ENCODE measurements at regions not wholly inside any gene's neighbourhood (a gene's known extent, or its start where the extent isn't known, plus 50 kb on each side); places are given as distances from the start of the nearest gene placed in this dataset.

GRCh38 chr9:117815315-117815714 lies 111.1 kb downstream of the TLR4 start:
- no peak for TF ChIP-seq CTCF (IDR thresholded peaks at IDR 0.05; ENCODE audit: poor library complexity, severe bottlenecking)
- TF ChIP-seq TAF1 (IDR thresholded peaks at IDR 0.05; ENCODE audit: low read depth): no peak
- TF ChIP-seq, protein P1, sequence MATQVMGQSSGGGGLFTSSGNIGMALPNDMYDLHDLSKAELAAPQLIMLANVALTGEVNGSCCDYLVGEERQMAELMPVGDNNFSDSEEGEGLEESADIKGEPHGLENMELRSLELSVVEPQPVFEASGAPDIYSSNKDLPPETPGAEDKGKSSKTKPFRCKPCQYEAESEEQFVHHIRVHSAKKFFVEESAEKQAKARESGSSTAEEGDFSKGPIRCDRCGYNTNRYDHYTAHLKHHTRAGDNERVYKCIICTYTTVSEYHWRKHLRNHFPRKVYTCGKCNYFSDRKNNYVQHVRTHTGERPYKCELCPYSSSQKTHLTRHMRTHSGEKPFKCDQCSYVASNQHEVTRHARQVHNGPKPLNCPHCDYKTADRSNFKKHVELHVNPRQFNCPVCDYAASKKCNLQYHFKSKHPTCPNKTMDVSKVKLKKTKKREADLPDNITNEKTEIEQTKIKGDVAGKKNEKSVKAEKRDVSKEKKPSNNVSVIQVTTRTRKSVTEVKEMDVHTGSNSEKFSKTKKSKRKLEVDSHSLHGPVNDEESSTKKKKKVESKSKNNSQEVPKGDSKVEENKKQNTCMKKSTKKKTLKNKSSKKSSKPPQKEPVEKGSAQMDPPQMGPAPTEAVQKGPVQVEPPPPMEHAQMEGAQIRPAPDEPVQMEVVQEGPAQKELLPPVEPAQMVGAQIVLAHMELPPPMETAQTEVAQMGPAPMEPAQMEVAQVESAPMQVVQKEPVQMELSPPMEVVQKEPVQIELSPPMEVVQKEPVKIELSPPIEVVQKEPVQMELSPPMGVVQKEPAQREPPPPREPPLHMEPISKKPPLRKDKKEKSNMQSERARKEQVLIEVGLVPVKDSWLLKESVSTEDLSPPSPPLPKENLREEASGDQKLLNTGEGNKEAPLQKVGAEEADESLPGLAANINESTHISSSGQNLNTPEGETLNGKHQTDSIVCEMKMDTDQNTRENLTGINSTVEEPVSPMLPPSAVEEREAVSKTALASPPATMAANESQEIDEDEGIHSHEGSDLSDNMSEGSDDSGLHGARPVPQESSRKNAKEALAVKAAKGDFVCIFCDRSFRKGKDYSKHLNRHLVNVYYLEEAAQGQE (IDR thresholded peaks at IDR 0.05; ENCODE audit: borderline replicate concordance): no peak

Data from neural cell (in vitro differentiated cells).